BLaER1 treated with 17β-estradiol and CSF1 and Interleukin-3, amounts not matched to agents 10 nM and 100 nM (cell line): ENCODE measurements at regions not wholly inside any gene's neighbourhood (a gene's known extent, or its start where the extent isn't known, plus 50 kb on each side); places are given as distances from the start of the nearest gene placed in this dataset.
A peak's percentile ranks its signal among the peaks of the same experiment; 100 is the strongest.

Experiments
- H3K27ac ChIP-seq, 11 experiments: shearing (Covaris generic); formaldehyde crosslinking; 2 replicates each; pipeline ENCODE4 v1.8.1; 2022
- H3K27me3 ChIP-seq, 11 experiments: shearing (Covaris generic); formaldehyde crosslinking; 2 replicates each; pipeline ENCODE4 v1.8.1; 2022
- H3K36me3 ChIP-seq, 11 experiments: shearing (Covaris generic); formaldehyde crosslinking; 2 replicates each; pipeline ENCODE4 v1.8.1; 2022
- H3K4me1 ChIP-seq, 10 experiments: shearing (Covaris generic); formaldehyde crosslinking; 2 replicates each; pipeline ENCODE4 v1.8.1; 2022
- H3K4me2 ChIP-seq, 11 experiments: shearing (Covaris generic); formaldehyde crosslinking; 2 replicates each; pipeline ENCODE4 v1.8.1; 2022
- H3K4me3 ChIP-seq, 10 experiments: shearing (Covaris generic); formaldehyde crosslinking; 2 replicates each; pipeline ENCODE4 v1.8.1; 2022
- H3K9ac ChIP-seq, 11 experiments: shearing (Covaris generic); formaldehyde crosslinking; 2 replicates each; pipeline ENCODE4 v1.8.1; 2022
- H3K9me3 ChIP-seq, 11 experiments: shearing (Covaris generic); formaldehyde crosslinking; replicated peaks in 1 of 11; 2 replicates each; pipeline ENCODE4 v1.8.1; 2022
- H4K20me1 ChIP-seq, 11 experiments: shearing (Covaris generic); formaldehyde crosslinking; 2 replicates each; pipeline ENCODE4 v1.8.1; 2022
- Cebpa-rat ChIP-seq, 11 experiments: shearing (Covaris generic); IDR thresholded peaks; 2 replicates each; pipeline ENCODE4 v1.8.1; 2022

- Histone ChIP-seq H3K4me1 (no peaks in the 10 kb centered on the region), H3K9me3 (peaks cover 0 to 19% (median 8%) of the 10 kb centered on the region in 11 experiments; a peak in 11 of 22 replicates), H3K4me2 (no peak overlapping the region), H3K9ac (no peak overlapping the region), H3K27ac (no peak overlapping the region), H3K27me3 (no peaks in the 10 kb centered on the region), H3K4me3 (no peak overlapping the region), H4K20me1 (no peaks in the 10 kb centered on the region), H3K36me3 (no peaks in the 10 kb centered on the region)
- TF ChIP-seq Cebpa-rat (IDR thresholded peaks at IDR 0.05): no peak
Measured at GRCh38 chr1:29431138-29431537, 194.8 kb downstream of the PTPRU start.

GRCh38 chr1:29429656-29430055 is 193.3 kb downstream of the PTPRU start:
- no peaks in the 10 kb centered on the region for H3K36me3 ChIP-seq
- H3K9me3 ChIP-seq: peaks cover 0 to 19% (median 8%) of the 10 kb centered on the region in 11 experiments; a peak in 11 of 22 replicates
- H4K20me1 ChIP-seq: no peaks in the 10 kb centered on the region
- no peak overlapping the region for H3K9ac ChIP-seq
- H3K27ac ChIP-seq: no peak overlapping the region
- no peak overlapping the region for H3K4me2 ChIP-seq
- peaks cover 0 to 2% (median under 1%) of the 10 kb centered on the region in 10 experiments; a peak in 7 of 20 replicates for H3K4me1 ChIP-seq
- no peaks in the 10 kb centered on the region for H3K27me3 ChIP-seq
- H3K4me3 ChIP-seq: no peak overlapping the region
- TF ChIP-seq Cebpa-rat (IDR thresholded peaks at IDR 0.05): no peak

- Histone ChIP-seq H4K20me1 (no peaks in the 10 kb centered on the region), H3K4me1 (peaks cover 0 to 9% (median 5%) of the 10 kb centered on the region in 10 experiments; a peak in 8 of 20 replicates), H3K4me3 (no peak overlapping the region), H3K36me3 (no peaks in the 10 kb centered on the region), H3K27ac (no peak overlapping the region), H3K4me2 (no peak overlapping the region), H3K9ac (no peak overlapping the region), H3K27me3 (no peaks in the 10 kb centered on the region), H3K9me3 (peaks cover 0 to 19% (median 8%) of the 10 kb centered on the region in 11 experiments; a peak in 11 of 22 replicates)
- no peak for TF ChIP-seq Cebpa-rat (IDR thresholded peaks at IDR 0.05)
Measured at GRCh38 chr1:29428997-29429396, 192.7 kb downstream of the PTPRU start.

- no peak overlapping the region for H3K4me3 ChIP-seq
- H4K20me1 ChIP-seq: no peaks in the 10 kb centered on the region
- no peaks in the 10 kb centered on the region for H3K27me3 ChIP-seq
- no peak overlapping the region for H3K9ac ChIP-seq
- no peak for TF ChIP-seq Cebpa-rat (IDR thresholded peaks at IDR 0.05)
- no peak overlapping the region for H3K27ac ChIP-seq
- peaks cover 0 to 19% (median 8%) of the 10 kb centered on the region in 11 experiments; a peak in 11 of 22 replicates for H3K9me3 ChIP-seq
- no peaks in the 10 kb centered on the region for H3K36me3 ChIP-seq
- H3K4me2 ChIP-seq: no peak overlapping the region
- H3K4me1 ChIP-seq: peaks cover 0 to 11% (median 6%) of the 10 kb centered on the region in 10 experiments; a peak in 8 of 20 replicates
Measured at GRCh38 chr1:29428280-29428615, 191.9 kb downstream of the PTPRU start.

- H3K36me3 ChIP-seq: no peaks in the 10 kb centered on the region
- H3K4me3 ChIP-seq: no peak overlapping the region
- no peak overlapping the region for H3K27ac ChIP-seq
- no peak for TF ChIP-seq Cebpa-rat (IDR thresholded peaks at IDR 0.05)
- peaks cover 0 to 19% (median 8%) of the 10 kb centered on the region in 11 experiments; a peak in 11 of 22 replicates for H3K9me3 ChIP-seq
- H3K9ac ChIP-seq: no peak overlapping the region
- H3K27me3 ChIP-seq: no peaks in the 10 kb centered on the region
- H3K4me2 ChIP-seq: no peak overlapping the region
- H3K4me1 ChIP-seq: peaks cover 0 to 11% (median 6%) of the 10 kb centered on the region in 10 experiments; a peak in 8 of 20 replicates
- no peaks in the 10 kb centered on the region for H4K20me1 ChIP-seq
Measured at GRCh38 chr1:29427614-29428279, 191.4 kb downstream of the PTPRU start.

- H3K9ac ChIP-seq: no peak overlapping the region
- TF ChIP-seq Cebpa-rat (IDR thresholded peaks at IDR 0.05): no peak
- no peaks in the 10 kb centered on the region for H4K20me1 ChIP-seq
- peaks cover 0 to 11% (median 6%) of the 10 kb centered on the region in 10 experiments; a peak in 8 of 20 replicates for H3K4me1 ChIP-seq
- H3K36me3 ChIP-seq: no peaks in the 10 kb centered on the region
- H3K4me3 ChIP-seq: no peak overlapping the region
- no peak overlapping the region for H3K27ac ChIP-seq
- no peaks in the 10 kb centered on the region for H3K27me3 ChIP-seq
- peaks cover 0 to 19% (median 8%) of the 10 kb centered on the region in 11 experiments; a peak in 11 of 22 replicates for H3K9me3 ChIP-seq
- H3K4me2 ChIP-seq: no peak overlapping the region
Measured at GRCh38 chr1:29426701-29427279, 190.5 kb downstream of the PTPRU start.

- no peak for TF ChIP-seq Cebpa-rat (IDR thresholded peaks at IDR 0.05)
- no peak overlapping the region for H3K4me3 ChIP-seq
- no peak overlapping the region for H3K27ac ChIP-seq
- H3K4me1 ChIP-seq: peaks cover 0 to 11% (median 6%) of the 10 kb centered on the region in 10 experiments; a peak in 8 of 20 replicates
- no peaks in the 10 kb centered on the region for H3K36me3 ChIP-seq
- no peak overlapping the region for H3K4me2 ChIP-seq
- peaks cover 0 to 18% (median 5%) of the 10 kb centered on the region in 11 experiments; a peak in 15 of 22 replicates for H3K9me3 ChIP-seq
- H3K9ac ChIP-seq: no peak overlapping the region
- H3K27me3 ChIP-seq: no peaks in the 10 kb centered on the region
- H4K20me1 ChIP-seq: no peaks in the 10 kb centered on the region
Measured at GRCh38 chr1:29425631-29426030, 189.3 kb downstream of the PTPRU start.

GRCh38 chr1:29424266-29424665 is 187.9 kb downstream of the PTPRU start:
- H3K4me1 ChIP-seq: peaks cover 0 to 11% (median 6%) of the 10 kb centered on the region in 10 experiments; a peak in 8 of 20 replicates
- peaks cover 0 to 20% (median 6%) of the 10 kb centered on the region in 11 experiments; a peak in 12 of 22 replicates for H3K9me3 ChIP-seq
- no peaks in the 10 kb centered on the region for H3K36me3 ChIP-seq
- no peaks in the 10 kb centered on the region for H3K27me3 ChIP-seq
- H4K20me1 ChIP-seq: no peaks in the 10 kb centered on the region
- H3K27ac ChIP-seq: no peak overlapping the region
- no peak overlapping the region for H3K9ac ChIP-seq
- TF ChIP-seq Cebpa-rat (IDR thresholded peaks at IDR 0.05): no peak
- H3K4me3 ChIP-seq: no peak overlapping the region
- H3K4me2 ChIP-seq: peak overlapping the region in 6 of 11 experiments; percentile 6 to 32 (median 19); a peak in 7 of 22 replicates

- no peaks in the 10 kb centered on the region for H4K20me1 ChIP-seq
- H3K4me3 ChIP-seq: no peak overlapping the region
- no peaks in the 10 kb centered on the region for H3K27me3 ChIP-seq
- peaks cover 0 to 20% (median 6%) of the 10 kb centered on the region in 11 experiments; a peak in 12 of 22 replicates for H3K9me3 ChIP-seq
- H3K36me3 ChIP-seq: no peaks in the 10 kb centered on the region
- no peak overlapping the region for H3K9ac ChIP-seq
- no peak overlapping the region for H3K4me2 ChIP-seq
- no peak for TF ChIP-seq Cebpa-rat (IDR thresholded peaks at IDR 0.05)
- no peak overlapping the region for H3K27ac ChIP-seq
- peaks cover 0 to 15% (median 7%) of the 10 kb centered on the region in 10 experiments; a peak in 10 of 20 replicates for H3K4me1 ChIP-seq
Measured at GRCh38 chr1:29420202-29420601, 183.9 kb downstream of the PTPRU start.
